Activated CD4-positive, alpha-beta T cell treated with anti-CD3 and anti-CD28 coated beads, Interleukin-10, Interleukin-2, amounts not matched to agents 100 ng/mL and 50 ng/mL, durations not matched to agents 16 hours and 8 hours (primary cell): ENCODE measurements at regions not wholly inside any gene's neighbourhood (a gene's known extent, or its start where the extent isn't known, plus 50 kb on each side); places are given as distances from the start of the nearest gene placed in this dataset.
A peak's percentile ranks its signal among the peaks of the same experiment; 100 is the strongest.

Experiments used
- DNase-seq: peaks from one replicate; pipeline ENCODE4 v3.0.0-alpha.2; 2020

DNA sequence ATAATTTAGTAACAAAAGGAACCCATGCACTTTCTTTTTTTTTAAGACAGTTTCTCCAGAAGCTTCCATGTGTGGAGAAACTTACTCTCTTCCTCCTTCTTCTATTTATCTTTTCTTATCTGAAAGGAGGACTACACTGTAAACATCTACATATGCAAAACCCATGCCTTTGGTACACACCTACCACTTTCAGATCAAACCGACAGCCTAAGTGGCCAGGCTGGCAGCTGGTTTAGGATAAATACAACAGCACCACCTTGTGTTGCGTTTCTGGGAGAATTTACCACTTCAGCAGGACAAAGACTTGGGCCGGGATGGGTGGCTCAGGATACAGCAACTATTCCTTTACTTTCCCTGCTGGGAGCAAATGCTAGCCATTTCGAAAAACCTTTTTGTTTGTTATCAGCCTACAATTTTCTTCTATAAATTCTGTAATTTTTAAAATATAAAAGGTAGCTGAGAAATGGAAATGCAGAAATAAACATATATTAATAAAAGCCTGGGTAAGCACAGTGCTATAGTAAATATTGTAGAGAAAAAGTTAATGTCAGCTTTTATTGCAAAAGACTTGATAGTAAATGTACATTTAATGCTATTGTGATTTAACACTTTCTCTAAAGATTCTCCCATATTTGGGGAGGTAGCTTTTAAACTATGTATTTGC lies 94.0 kb upstream of the RFC3 start:
- DNase-seq: peak; percentile 84

DNA sequence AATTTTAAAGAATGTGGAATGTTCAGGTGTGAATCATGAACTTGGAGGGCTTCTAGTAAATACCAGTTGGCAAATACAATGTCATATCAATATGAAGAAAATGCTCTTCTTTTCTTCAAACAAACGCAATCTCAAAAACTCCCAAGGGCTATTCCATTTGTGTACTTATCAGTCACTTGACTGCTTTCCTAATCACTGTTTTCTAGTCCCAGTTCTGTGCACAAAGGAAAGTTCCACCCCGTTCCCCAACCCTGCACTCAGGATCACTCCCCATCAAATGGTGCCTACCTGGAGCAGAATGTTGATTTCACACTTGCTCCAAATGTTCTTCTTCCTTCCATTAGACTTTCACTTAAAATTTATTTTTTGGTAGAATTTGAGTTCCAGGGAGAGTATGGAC lies 92.6 kb upstream of the RFC3 start:
- no peak for DNase-seq

DNA sequence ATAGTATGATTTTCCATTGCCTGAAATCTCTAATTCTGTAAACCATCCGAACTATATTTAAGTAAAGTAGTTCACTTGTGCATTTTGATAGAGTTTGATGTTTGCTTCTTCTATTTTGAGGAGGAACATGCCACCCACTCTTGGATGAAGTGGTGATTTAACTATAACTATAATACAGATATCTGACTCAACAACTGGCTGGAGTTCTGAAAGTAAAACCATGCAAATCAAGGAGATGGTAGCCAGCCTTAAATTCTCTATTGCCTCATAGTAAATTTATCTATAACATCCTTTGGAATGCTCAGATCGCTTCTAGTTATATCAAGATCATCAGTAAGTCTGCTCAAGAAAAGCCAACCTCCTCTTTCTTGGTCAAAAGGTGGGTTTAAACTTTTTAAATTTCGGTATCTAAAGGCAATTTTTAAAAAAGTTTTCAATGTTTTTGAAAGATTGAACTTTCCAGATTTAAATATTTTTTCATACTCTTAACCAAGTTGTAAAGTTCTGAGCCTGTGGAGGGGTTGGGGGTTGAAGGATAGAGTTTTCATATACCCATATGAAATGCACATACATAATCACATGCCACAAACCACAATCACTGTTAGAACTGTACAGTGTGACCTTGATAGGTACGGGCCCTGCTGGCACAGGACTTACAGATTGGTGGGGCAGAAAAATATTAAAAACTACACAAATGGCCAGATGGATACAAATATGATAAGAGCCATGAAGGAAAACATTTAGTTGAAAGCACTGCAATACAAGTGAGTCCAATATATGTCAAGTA lies 90.5 kb upstream of the RFC3 start:
- no peak for DNase-seq

DNA sequence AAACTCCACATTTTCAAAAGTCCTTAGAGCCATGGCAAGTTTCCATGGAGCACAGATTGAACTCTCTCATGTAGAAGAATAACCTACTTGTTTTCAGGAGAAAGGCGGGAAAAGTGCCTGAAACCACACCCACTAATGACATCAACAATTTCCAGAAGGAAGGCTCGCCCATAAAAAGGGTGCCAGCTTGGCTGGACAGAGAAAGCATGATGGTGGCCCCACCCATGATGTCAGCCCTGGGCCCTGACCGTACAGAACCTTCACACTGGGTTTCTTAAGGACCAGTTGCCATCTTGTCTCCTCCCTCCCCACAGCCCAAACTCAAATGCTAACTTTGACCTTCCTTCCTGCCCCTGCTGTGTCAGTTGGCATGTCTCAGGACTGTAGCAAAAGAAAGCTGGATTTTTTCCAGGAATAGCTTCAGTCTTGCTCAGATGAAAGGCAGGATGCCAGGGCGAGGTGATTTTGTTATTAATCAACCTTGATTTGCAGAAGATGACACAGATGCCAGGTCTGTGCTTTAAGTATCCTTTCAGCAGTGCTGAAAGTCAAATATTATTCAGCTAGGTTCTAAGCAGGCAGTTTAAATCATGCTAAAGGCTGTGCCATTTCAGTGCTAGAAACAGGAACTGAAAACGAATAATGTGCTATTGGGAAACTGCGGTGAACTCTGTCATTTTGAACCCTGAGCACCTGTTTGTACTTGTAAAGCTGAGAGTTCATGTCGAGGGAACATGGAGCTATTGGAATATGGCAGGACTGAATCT lies 89.5 kb upstream of the RFC3 start:
- DNase-seq: peak; percentile 43

DNA sequence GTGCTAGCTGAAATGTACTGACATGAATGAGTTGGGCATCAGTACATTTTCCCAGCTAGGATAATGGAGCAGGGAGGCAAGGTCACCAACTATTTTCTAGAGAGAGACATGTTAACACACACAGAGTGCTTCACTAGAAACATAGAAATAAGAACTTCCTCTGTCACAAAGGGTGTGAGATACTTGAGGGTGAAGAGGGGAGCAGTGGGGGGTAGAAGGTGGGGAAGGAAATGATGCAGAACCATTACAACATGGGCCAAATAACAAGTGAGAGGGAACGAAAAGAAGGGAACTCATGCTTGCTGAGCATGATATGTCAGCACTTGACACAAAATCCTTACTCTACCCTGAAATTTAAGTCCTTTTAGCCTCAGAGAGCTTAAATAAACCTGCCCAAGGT lies 87.8 kb upstream of the RFC3 start:
- DNase-seq: no peak

DNA sequence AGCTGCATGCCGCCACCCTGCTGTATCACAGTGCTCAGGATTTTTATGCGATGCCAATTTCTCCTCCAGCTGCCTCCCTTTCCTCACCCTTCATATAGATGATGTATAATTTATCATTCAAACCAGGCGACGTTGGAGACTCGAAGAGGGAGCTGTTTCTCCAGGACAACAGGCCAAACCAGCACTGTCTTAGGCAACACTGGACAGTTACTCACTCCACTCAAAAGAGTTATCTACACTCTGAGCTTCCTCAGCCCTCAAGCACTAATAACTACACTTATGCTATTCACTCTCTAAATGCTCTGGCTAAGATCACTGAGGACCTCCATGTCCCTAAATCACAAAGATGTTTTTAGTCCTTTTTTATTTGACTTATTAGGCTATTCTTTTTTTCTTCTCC lies 87.3 kb upstream of the RFC3 start:
- DNase-seq: no peak

DNA sequence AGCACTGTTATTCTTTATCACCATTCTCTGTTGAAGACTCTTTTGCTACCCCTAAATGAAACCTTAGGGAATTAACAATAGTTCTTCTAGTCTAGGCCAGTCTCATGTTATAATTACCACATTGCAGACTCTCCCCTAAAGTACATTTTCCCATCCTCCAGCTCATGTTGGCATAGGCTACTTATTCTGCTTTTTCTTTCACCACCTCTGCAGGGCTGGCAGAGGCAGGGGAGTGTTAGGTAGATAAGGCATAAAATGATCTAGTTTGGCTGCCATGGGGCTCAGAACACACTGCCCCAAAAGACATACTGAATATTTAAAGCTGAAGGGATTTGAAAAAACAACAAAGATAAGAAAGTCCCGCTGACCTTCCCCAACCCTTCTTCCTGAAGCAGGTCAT lies 82.7 kb upstream of the RFC3 start:
- DNase-seq: no peak

DNA sequence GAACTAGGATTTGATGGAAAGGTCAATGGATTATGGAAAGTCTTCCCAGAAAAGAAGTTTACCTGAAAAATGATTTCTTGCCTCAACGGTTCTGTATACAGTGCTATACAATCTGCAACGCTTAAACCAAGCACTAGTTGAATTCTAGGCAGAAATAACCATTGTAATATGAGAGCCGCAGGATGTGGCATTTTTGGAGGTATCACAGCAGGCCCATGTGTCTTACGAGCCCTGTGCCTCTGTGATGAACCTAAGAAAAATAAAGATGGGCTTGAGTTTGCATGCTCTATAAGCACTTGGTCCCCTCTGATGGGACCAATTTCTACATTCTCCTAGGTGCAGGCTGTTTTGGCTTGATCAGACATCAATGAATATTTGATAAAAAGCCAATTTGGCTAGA lies 78.7 kb upstream of the RFC3 start:
- DNase-seq: no peak

DNA sequence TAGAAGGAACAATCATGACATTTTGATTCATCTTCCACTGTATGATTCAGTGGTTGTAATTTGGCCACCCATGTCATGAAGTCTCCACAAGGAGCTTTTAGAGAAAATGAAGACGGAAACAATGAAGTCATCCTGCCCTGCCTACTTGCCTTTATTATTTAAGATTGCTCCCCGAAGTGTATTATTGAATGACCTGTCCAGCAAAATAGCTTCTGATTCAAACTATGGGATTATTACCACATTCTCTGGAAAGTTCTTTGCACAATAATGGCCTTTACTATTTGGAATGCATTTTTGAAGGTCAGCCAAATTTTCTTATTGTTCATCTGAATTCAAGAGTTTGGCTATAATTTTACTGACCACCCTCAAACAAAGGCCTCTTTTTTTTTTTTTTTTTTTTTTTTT lies 77.8 kb upstream of the RFC3 start:
- no peak for DNase-seq

DNA sequence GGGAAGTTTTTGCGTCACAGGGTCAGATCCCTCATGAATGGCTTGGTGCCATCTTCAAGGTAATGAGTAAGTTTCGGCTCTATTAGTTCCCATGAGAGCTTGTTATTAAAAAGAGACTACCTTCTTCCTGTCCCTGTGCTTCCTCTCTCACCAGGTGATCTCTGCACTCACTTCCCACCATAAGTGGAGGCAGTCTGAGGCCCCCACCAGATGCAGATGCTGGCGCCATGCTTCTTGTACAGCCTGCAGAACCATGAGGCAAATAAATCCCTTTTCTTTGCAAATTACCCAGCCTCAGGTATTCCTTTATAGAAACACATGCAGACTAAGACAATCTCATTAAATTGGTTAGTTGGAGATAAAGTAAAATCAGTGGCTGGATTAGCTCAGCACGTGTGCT lies 75.6 kb upstream of the RFC3 start:
- DNase-seq: no peak

DNA sequence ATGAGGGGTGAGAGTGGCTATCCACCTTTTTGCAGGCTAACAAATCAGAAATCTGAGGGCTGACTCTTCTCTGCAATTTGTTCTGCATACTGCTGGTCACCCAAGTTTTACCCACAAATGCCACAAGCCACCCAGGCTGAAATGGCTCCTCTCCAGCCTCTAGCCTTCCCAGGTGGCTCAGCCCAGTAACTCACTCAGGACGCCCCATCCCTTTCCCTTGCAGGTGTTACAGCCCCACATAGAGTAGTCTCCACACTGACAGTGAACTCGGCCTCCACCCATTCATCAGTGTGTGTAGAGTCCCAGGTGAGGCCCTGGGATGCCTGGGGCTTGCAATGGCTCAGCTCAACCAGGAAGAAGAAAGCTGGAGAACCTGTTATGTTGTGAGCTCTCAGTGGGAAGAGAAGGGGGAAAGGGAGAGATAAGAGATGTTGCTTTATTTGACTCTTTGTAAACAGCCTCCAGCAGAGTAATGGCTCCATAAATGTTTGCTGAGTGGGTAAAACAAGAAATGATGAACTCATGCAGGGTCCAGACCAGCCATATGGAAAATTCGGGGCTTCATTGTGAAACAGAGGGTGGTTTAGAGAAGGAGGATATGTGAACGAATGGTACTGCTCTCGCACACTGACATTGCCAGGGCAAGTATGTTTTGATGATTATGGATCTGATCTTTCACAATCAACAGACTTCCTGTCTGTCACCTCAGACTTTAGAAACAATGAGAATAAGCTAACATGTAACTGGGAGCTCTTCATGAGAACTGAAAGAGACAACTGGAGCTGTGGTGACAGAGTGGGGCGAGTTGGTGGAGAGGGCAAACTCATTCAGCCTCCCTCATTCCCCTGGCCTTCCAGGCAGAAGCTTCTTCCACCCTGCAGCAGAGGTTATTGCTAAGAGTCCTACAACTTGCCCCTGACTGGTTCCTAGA lies 74.2 kb upstream of the RFC3 start:
- DNase-seq: peak; percentile 49

DNA sequence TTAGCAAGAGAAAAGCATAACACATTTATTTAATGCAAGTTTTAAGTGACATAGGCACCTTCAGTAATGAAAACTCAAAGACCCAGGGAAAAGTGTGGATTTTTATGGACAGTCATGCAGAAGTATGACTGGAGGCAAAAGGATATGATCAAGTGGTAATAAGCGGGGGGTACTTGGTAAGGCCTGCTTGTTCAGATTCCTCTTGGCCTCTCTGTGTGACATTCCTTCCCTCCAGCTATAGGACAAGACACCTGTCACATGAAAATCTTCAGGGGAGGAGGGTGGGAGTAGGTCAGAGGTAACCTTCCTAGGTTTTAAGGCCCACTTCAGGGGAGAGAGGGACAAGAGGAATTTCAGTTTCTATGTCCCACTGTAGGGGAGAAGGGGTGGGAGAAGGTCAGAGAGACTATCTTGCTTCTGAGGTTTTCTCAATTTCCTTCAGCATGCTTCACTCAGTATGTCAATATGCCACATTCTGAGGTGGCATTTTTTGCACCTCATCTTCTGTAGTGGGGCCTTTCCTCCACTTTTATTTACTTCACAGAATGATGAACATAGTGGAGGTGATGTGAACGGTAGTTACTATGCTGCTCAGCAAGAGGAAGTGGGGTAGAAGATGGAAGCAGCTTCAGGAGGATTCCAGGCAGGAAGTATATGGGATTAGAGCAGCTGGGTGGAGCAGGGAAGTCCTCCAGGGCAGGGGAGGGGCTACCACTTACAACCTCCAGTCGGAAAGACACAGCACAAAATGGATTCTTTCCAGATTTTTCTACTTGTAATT lies 73.2 kb upstream of the RFC3 start:
- no peak for DNase-seq

DNA sequence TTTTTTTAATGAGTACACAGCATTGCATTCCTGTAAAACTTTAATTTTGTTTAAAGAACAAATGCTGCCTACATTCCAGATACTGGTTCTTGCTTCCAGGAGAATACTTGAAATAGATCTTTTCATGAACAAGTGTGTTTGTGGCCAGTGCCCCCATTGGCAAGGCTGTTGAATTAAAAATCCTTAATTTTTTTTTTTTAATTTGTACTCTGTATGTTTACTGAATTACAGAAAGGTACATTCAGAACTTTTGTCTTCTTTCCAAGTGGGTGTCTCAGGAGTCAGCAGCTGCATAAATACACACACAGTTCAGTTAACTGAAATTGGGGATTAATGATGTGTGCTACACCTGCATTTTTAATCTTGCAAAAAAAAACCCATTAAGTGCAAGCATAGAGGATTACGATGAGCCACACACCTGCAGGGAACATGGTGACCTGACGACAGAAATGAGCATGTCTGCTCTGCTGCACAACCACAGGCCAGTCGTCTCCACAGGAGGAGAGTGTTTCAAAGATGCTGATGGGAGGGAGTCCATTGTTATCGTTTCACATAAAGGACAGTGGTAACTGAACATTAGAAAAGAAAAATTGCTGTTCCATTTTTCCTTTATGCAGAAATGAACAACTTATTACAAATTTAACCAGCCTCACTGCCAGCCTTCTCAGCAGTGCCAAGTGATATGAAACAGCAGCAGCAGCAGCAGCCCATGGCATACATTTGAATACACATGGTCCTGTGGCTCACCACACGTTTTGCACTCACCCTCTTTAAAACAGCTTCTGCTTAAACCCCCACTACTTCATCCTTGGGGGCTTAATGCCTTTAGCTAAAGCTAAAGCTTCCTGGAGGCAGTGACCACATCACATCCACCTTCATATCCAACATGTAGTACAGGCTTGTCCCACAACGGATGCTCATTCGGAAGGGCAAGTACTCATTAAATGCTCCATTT lies 72.3 kb upstream of the RFC3 start:
- no peak for DNase-seq

DNA sequence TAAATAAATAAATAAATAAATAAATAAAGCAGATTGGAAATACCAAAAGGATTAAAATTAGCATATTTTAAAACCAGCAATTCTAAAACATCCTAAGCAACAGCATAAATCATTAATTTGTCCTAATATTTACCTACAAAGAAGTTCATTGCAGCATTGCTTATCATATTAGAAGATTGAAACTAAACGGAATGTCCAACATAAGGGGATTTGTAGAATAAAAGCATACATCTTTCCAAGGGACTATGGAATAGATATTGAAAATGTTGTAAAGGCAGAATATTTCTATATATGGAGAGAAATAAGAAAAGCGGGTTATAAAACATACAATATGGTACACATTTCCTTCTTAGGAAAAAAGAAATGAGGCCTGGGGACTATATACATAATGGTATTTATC lies 71.1 kb upstream of the RFC3 start:
- DNase-seq: no peak

DNA sequence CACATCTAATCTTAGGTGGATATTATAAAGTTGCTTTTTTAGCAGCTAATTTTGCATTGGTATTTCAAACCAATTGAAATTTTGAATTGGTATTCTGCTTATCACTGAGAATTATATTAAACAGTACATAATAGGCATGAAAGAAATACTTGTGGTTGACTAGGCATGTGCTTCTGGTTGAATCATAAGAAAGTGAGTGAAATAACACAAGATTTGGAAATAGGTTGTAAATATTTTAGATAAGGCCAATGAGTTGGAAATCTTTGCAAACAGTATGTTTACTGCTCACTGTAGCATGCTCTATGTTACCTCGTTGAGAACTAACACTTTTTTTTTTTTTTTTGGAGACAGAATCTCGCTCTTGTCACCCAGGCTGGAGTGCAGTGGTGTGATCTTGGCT lies 66.8 kb upstream of the RFC3 start:
- no peak for DNase-seq

DNA sequence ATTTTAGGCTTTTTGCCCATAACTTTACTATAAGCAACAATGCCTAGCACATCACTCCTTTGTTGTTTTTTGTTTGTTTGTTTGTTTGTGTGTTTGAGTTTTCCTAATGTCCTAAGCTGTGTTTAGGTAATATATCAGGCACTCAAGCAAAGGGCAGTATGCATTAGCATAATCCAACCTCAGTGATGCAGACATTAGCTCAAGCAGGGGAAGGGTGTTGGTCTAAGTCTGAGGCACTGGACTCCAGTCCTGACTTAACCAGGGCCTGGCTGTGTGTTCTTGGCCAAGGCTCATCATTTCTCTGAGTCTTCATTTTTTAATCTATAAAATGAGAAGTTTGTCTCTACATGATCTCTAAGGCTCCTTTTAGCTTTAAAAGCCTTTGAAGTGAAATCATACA lies 65.9 kb upstream of the RFC3 start:
- no peak for DNase-seq

DNA sequence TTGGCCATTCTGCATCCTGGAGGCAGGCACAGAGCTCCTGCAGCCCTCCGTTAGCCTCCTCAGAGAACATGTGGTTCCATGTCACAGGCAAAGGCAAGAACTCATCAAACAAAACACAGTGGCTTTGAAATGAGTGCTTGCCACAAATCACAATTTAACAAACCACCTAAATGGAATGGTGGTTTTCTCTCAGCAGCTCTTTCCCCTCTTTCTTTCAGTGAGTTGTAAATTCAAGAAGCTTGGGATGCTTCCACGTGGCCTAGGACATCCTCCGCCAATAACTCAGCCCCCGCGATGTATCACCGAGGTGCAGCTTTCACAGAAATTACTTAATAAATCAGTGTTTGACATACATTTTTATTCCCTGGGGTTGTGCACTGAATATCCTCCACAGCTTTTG lies 65.4 kb upstream of the RFC3 start:
- DNase-seq: no peak

DNA sequence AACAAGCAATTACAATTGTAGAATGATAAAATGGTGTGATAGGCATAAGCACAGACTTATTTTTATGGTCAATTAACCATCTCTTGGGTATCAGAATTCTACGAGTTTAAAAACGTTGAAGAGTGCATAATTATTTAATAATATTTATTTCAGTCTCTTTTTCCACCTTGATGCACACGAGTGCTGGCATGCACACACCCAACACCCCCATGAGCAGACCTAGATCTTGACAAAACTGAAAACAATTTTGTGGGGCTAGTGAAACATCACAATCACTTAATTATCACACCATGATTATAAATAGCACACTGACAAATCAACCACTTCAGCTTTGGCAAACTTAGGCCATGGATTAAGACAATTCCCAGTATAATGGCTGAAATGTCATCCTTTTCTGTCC lies 61.0 kb upstream of the RFC3 start:
- DNase-seq: no peak

DNA sequence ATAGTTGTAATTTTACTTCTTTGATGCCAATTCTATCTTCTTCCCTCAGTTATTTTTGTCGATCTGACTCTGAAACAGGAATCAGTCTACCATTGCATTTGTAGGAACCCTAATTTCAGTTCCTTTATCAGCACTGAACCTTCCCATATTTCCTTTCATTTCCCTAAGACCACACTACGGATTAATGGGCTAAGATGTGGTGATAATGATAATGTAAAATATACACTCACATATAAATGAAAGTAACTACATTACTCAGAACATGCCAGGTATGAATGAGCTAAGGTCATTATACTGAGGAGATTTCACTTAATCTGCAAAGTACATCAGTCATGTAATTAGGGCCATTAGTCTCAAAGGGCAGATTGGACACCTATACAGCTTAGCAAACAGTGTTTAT lies 60.2 kb upstream of the RFC3 start:
- DNase-seq: no peak

DNA sequence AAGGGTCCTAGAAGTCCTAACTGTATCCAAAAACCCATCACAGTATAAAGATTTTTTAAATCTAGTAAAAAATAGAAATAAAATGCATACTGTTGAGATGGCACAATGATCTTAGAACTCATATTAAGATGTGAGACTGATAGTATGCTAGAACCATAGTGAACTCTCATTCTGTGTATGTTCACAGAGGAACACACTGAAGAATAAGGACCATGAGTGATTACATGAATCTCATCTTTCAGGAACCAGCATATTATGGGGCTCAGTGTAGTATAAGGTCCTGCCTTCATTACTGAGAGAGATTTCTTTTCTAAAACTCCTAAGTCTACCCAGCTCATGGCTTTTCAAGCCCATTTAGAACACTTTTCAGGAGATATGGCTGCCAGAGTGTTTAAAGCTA lies 59.8 kb upstream of the RFC3 start:
- DNase-seq: no peak

DNA sequence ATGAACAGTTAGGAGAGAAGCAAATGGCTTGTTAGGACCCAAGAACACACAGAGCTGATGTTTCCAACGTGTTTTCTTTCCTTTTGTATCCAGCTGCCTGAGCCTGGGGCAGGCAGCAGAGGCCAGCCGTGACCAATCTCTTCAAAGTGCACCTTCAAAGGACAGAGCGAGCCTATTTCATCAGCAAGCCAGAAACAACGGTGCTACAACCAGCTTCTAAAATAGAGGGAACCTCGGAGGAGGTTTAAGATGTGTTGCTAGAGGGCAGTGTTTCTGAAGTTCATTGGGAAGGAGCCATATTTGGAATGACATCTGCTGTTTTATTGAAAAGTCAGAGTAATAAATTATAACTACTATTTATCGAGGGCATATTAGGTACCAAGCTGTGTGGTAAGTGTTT lies 56.2 kb upstream of the RFC3 start:
- DNase-seq: no peak
